ENCODE measurements at regions not wholly inside any gene's neighbourhood (a gene's known extent, or its start where the extent isn't known, plus 50 kb on each side); places are given as distances from the start of the nearest gene placed in this dataset.

- H3K9ac ChIP-seq (replicated peaks in 1 of 4; ENCODE audit: extremely low read depth in 1 of 4, low read depth in 3 of 4, low read length in 3 of 4): no peak overlapping the region
These were observed 981.2 kb downstream of the TLE4 start for GRCh38 chr9:80552931-80553330.

More at GRCh38 chr9:80552931-80553330, 981.2 kb downstream of the TLE4 start:
- Histone ChIP-seq H3K4me2 (ENCODE audit: insufficient read depth in 1 of 2, low read depth in 2 of 2, low read length in 2 of 2) (no peak overlapping the region), H3K23ac (ENCODE audit: insufficient read length) (no peak overlapping the region), H3K4me3 (ENCODE audit: extremely low read depth in 1 of 4, insufficient read depth in 2 of 4, low read depth in 3 of 4, low read length in 4 of 4) (no peak overlapping the region), H3K9me3 (ENCODE audit: insufficient read depth in 2 of 2, low read depth in 1 of 2, low read length in 1 of 2) (no peaks in the 10 kb centered on the region), H3K4ac (replicated peaks; ENCODE audit: insufficient read length, low read depth, low read length) (no peak overlapping the region), H4K91ac (replicated peaks; ENCODE audit: insufficient read length, low read length) (no peak overlapping the region), H2AFZ (ENCODE audit: low read length) (no peak overlapping the region), H2BK120ac (replicated peaks; ENCODE audit: low read depth, low read length) (no peak overlapping the region), H3K36me3 (ENCODE audit: control insufficient read depth in 2 of 4, insufficient read depth in 4 of 4, low read length in 3 of 4) (no peaks in the 10 kb centered on the region), H3K18ac (ENCODE audit: extremely low read depth, low read length) (no peak overlapping the region), H3K79me2 (ENCODE audit: control insufficient read depth in 1 of 2, insufficient read depth in 2 of 2, low read length in 2 of 2) (no peaks in the 10 kb centered on the region), H3K14ac (ENCODE audit: insufficient read length) (no peak overlapping the region), H3K79me1 (ENCODE audit: low read depth, low read length) (no peaks in the 10 kb centered on the region), H3K56ac (replicated peaks; ENCODE audit: insufficient read length, low read depth, low read length) (no peak overlapping the region), H3K27ac (ENCODE audit: low read depth, low read length) (no peak overlapping the region), H2BK12ac (ENCODE audit: low read depth, low read length) (no peak overlapping the region), H2BK5ac (ENCODE audit: low read depth, low read length) (no peak overlapping the region), H2BK15ac (ENCODE audit: low read length) (no peak overlapping the region), H2AK5ac (ENCODE audit: low read depth, low read length) (no peak overlapping the region), H3K23me2 (ENCODE audit: low read depth, low read length) (no peaks in the 10 kb centered on the region), H4K5ac (ENCODE audit: insufficient read length, low read depth, low read length) (no peak overlapping the region), H3K27me3 (replicated peaks in 1 of 4; ENCODE audit: control insufficient read depth in 3 of 4, extremely low read depth in 1 of 4, insufficient read depth in 3 of 4, low read length in 3 of 4) (no peaks in the 10 kb centered on the region), H2BK20ac (ENCODE audit: low read length) (no peak overlapping the region), H4K8ac (ENCODE audit: extremely low read depth, insufficient read depth, low read length) (no peak overlapping the region), H3K4me1 (replicated peaks in 1 of 4; ENCODE audit: control insufficient read depth in 3 of 4, insufficient read depth in 4 of 4, low read length in 3 of 4) (no peaks in the 10 kb centered on the region), H4K20me1 (replicated peaks in 1 of 2; ENCODE audit: control insufficient read depth in 1 of 2, insufficient read depth in 2 of 2, low read length in 2 of 2) (no peaks in the 10 kb centered on the region)
- 87% methylated on average over 6 of the region's 6 CpGs; no CpG with 5 or more reads in 1 of the 2 experiments for WGBS, 2 experiments (ENCODE audit: extremely low coverage in 1 of 2, insufficient coverage in 1 of 2, insufficient read length in 1 of 2, insufficient replicate concordance in 2 of 2, low coverage in 1 of 2, low lambda C conversion rate in 2 of 2, missing lambda C conversion rate in 1 of 2)
- ChIA-PET CTCF (ENCODE audit: partially characterized antibody) (no interaction called here), POLR2A (ENCODE audit: partially characterized antibody) (no interaction called here)
- no peak for FAIRE-seq
- TF ChIP-seq CEBPB (IDR thresholded peaks at IDR 0.05; ENCODE audit: low read depth, low read length) (peak; percentile 84), BACH1 (IDR thresholded peaks at IDR 0.05; ENCODE audit: low read length) (no peak)
- no peak for DNase-seq (ENCODE audit: low read depth in 1 of 2, low spot score in 2 of 2)
